ENCODE measurements at regions not wholly inside any gene's neighbourhood (a gene's known extent, or its start where the extent isn't known, plus 50 kb on each side); places are given as distances from the start of the nearest gene placed in this dataset.

DNA sequence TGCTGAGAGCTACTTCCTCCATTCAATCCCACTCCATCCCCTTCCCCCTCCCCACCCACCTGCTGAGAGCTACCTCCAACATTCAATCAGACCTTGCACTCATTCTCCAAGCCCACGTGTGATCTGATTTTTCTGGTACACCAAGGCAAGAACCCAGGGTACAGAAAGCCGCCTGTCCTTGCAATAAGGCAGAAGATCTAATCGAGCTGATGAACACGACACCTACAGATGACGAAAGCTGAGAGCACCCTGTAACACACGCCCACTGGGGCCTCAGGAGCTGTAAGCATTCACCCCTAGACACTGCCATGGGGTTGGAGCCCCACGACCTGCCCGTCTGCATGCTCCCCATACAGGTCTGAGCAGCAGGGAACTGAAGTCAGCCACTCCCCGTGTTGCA is 58.3 kb downstream of the TRIML1 start:
- Histone ChIP-seq H3K9me3 (ENCODE audit: control insufficient read depth in 2 of 3, low read length in 3 of 3) (no peaks in the 10 kb centered on the region), H3K27ac (ENCODE audit: low read depth, low read length) (no peak overlapping the region), H3K4me1 (ENCODE audit: control insufficient read depth in 2 of 2, insufficient read depth in 2 of 2, low read length in 2 of 2) (no peaks in the 10 kb centered on the region), H3K27me3 (ENCODE audit: control insufficient read depth in 2 of 2, insufficient read depth in 2 of 2, low read length in 2 of 2) (no peaks in the 10 kb centered on the region), H3K36me3 (ENCODE audit: control insufficient read depth in 2 of 3, insufficient read depth in 3 of 3, low read length in 3 of 3) (no peaks in the 10 kb centered on the region), H3K4me3 (ENCODE audit: low read length) (no peak overlapping the region)
- H3K4me1 Mint-ChIP-seq, result no peaks in the 10 kb centered on the region
- ATAC-seq (no peak), DNase-seq (no peak)
- H3K4me3 Mint-ChIP-seq, result no peak overlapping the region
- intact Hi-C loops (cut with micrococcal nuclease), result no loop called here
- H3K36me3 Mint-ChIP-seq, result no peaks in the 10 kb centered on the region
- H3K27ac Mint-ChIP-seq, result no peak overlapping the region
- POLR2A ChIA-PET, result no interaction called here
- H3K9me3 Mint-ChIP-seq, result peaks cover 5 to 26% (median 15%) of the 10 kb centered on the region in 11 donors
- CTCF ChIA-PET, result no interaction called here
- no peaks in the 10 kb centered on the region for H3K27me3 Mint-ChIP-seq

DNA sequence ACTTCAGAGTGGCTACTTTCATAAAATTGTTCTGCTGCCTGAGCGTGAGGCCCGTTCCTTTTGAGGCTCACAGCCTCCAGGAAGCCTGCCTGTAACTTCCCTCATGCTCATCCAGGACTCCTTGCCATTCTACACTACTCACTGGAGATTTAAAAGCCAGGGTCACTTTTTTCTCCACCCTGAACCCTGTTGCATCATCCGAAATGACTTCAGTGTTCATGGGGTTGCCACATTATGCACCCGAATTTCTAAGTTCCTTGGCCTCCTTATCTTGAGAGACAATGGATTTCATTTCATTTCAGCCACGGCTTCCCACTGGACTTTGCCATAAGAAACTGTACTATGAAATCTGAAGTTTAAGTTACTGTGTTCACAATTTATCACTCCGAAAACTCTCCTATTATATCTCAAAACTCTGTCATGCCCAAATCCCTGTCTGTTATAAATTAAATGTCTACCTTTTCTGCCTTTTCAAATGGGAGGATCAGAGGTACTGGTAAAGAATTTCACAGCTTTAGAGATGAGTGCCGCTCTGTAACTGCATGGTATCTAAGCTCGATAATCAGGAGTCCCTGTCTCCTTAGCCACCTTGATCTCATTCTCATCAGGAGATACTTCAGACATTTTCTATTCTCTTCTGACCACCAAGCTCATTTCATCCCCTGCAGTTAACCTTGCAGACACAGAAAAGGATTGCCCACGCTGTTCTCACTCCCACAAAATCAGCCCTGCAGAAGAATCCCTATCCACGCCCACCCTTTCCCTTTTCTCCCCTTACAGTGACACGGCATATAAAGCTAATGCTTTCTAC is 59.9 kb downstream of the TRIML1 start:
- Histone ChIP-seq H3K36me3 (ENCODE audit: control insufficient read depth in 2 of 3, insufficient read depth in 3 of 3, low read length in 3 of 3) (no peaks in the 10 kb centered on the region), H3K4me1 (ENCODE audit: control insufficient read depth in 2 of 2, insufficient read depth in 2 of 2, low read length in 2 of 2) (no peaks in the 10 kb centered on the region), H3K27ac (ENCODE audit: low read depth, low read length) (no peak overlapping the region), H3K27me3 (ENCODE audit: control insufficient read depth in 2 of 2, insufficient read depth in 2 of 2, low read length in 2 of 2) (no peaks in the 10 kb centered on the region), H3K9me3 (ENCODE audit: control insufficient read depth in 2 of 3, low read length in 3 of 3) (no peaks in the 10 kb centered on the region), H3K4me3 (ENCODE audit: low read length) (no peak overlapping the region)
- Mint-ChIP-seq H3K4me1 (no peaks in the 10 kb centered on the region), H3K36me3 (no peaks in the 10 kb centered on the region), H3K27ac (no peak overlapping the region), H3K27me3 (no peaks in the 10 kb centered on the region), H3K4me3 (no peak overlapping the region), H3K9me3 (peaks cover 5 to 26% (median 17%) of the 10 kb centered on the region in 11 donors)
- ATAC-seq (no peak), DNase-seq (no peak)
- ChIA-PET POLR2A (no interaction called here), CTCF (no interaction called here)
- intact Hi-C loops (cut with micrococcal nuclease), result no loop called here

DNA sequence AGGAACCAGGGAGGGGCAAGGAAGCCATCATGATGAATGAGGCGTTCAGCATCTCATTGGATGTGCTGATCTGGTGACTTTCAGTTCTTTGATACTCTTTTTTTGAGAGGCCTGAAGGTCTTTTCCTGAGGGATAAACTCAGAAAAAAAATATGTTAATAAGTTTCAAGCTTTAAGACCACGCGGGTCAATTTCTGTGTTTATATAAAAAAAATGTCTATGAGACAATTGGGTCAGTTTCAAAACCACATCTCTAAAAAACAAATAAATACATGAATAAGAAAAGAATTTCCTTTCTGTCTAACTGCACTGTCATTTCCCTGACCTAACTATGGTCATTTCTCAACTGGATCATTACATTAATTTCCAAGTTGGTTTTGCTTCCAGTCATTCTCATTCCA is 62.6 kb downstream of the TRIML1 start:
- H3K4me3 ChIP-seq (ENCODE audit: low read length), result no peak overlapping the region
- H3K9me3 ChIP-seq (ENCODE audit: control insufficient read depth in 2 of 3, low read length in 3 of 3), result no peaks in the 10 kb centered on the region
- Mint-ChIP-seq H3K4me1 (no peaks in the 10 kb centered on the region), H3K9me3 (peaks cover 3 to 29% (median 15%) of the 10 kb centered on the region in 11 donors), H3K27ac (no peak overlapping the region), H3K36me3 (no peaks in the 10 kb centered on the region), H3K27me3 (no peaks in the 10 kb centered on the region), H3K4me3 (no peak overlapping the region)
- no peak overlapping the region for H3K27ac ChIP-seq (ENCODE audit: low read depth, low read length)
- no peaks in the 10 kb centered on the region for H3K27me3 ChIP-seq (ENCODE audit: control insufficient read depth in 2 of 2, insufficient read depth in 2 of 2, low read length in 2 of 2)
- H3K36me3 ChIP-seq (ENCODE audit: control insufficient read depth in 2 of 3, insufficient read depth in 3 of 3, low read length in 3 of 3), result no peaks in the 10 kb centered on the region
- ChIA-PET CTCF (interaction anchor here (0.6 kb wide), 1 partner anchor 11 kb away, joined by 3 read pairs; no protein-coding TSS in a partner anchor), POLR2A (no interaction called here)
- intact Hi-C loops (cut with micrococcal nuclease), result no loop called here
- ATAC-seq (no peak), DNase-seq (no peak)
- H3K4me1 ChIP-seq (ENCODE audit: control insufficient read depth in 2 of 2, insufficient read depth in 2 of 2, low read length in 2 of 2), result no peaks in the 10 kb centered on the region

DNA sequence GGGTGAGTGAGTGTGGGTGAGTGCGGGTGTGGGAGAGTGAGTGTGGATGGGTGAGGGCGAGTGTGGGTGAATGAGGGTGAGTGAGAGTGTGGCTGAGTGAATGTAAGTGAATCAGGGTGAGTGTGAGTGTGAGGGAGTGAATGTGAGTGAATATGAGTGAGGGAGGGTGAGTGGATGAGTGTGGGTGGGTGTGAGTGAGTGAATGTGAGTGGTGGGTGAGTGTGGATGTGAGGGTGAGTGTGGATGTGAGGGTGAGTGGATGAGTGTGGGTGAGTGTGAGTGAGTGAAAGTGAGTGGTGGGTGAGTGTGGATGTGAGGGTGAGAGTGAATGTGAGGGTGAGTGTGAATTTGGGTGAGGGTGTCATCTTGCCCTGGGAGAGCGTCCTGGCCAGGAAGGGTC is 67.5 kb downstream of the TRIML1 start:
- Histone ChIP-seq H3K36me3 (ENCODE audit: control insufficient read depth in 2 of 3, insufficient read depth in 3 of 3, low read length in 3 of 3) (no peaks in the 10 kb centered on the region), H3K4me1 (ENCODE audit: control insufficient read depth in 2 of 2, insufficient read depth in 2 of 2, low read length in 2 of 2) (no peaks in the 10 kb centered on the region), H3K27ac (ENCODE audit: low read depth, low read length) (no peak overlapping the region), H3K4me3 (ENCODE audit: low read length) (no peak overlapping the region), H3K27me3 (ENCODE audit: control insufficient read depth in 2 of 2, insufficient read depth in 2 of 2, low read length in 2 of 2) (no peaks in the 10 kb centered on the region), H3K9me3 (ENCODE audit: control insufficient read depth in 2 of 3, low read length in 3 of 3) (no peaks in the 10 kb centered on the region)
- Mint-ChIP-seq H3K36me3 (no peaks in the 10 kb centered on the region), H3K4me1 (no peaks in the 10 kb centered on the region), H3K4me3 (no peak overlapping the region), H3K9me3 (peaks cover 0 to 23% (median 10%) of the 10 kb centered on the region in 11 donors), H3K27me3 (no peaks in the 10 kb centered on the region), H3K27ac (no peak overlapping the region)
- ChIA-PET POLR2A (no interaction called here), CTCF (no interaction called here)
- intact Hi-C loops (cut with micrococcal nuclease), result no loop called here
- ATAC-seq, result no peak
- no peak for DNase-seq

DNA sequence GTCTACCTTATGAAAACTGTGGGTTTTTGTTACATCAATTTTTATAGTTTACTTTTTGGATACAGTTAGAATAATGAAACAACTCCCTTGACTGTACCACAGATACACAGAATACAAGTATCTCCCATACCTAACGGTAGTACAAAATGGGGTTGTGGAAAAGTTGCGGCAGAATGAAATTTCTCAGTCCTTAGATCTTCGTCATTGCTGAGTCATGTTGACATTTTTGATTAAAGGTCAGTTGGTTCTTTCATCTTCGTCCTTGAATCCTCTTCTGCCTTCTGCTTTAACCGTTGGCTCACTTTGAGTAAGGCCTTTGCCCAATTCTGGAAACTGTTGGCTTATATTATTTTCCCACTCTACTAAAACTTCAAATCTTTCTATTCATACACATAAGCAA is 75.6 kb downstream of the TRIML1 start:
- POLR2A ChIA-PET, result no interaction called here
- H3K9me3 Mint-ChIP-seq, result peaks cover 0 to 18% (median 6%) of the 10 kb centered on the region in 11 donors
- H3K4me1 ChIP-seq (ENCODE audit: control insufficient read depth in 2 of 2, insufficient read depth in 2 of 2, low read length in 2 of 2), result no peaks in the 10 kb centered on the region

DNA sequence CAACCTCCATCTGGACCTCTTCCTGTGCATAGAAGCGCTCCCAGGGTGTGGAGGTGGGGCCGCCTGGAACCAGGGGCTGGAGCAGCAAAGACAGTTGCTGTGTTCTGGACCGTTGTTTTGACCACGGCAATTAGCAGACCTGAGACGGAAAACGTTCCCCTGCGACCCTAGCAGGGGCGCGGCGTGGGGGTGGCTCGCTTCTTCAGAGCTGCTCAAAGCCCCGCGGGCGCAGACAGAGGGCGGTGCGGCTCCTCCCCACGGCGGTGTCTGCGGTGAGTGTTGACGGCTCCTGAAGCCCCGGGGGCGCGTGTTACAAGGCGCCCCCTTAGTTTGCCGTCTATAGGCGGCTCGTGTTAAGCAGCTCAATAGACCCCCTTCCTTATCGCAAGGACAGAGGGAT is 79.2 kb downstream of the TRIML1 start:
- ATAC-seq (no peak), DNase-seq (no peak)
- H3K36me3 ChIP-seq (ENCODE audit: control insufficient read depth in 2 of 3, insufficient read depth in 3 of 3, low read length in 3 of 3), result no peaks in the 10 kb centered on the region
- Mint-ChIP-seq H3K4me3 (no peak overlapping the region), H3K36me3 (no peaks in the 10 kb centered on the region), H3K9me3 (peaks cover 0 to 16% (median 4%) of the 10 kb centered on the region in 11 donors), H3K27ac (no peak overlapping the region), H3K4me1 (no peaks in the 10 kb centered on the region), H3K27me3 (peaks cover 0 to 4% (median 0%) of the 10 kb centered on the region in 5 donors)
- intact Hi-C loops (cut with micrococcal nuclease), result no loop called here
- H3K27ac ChIP-seq (ENCODE audit: low read depth, low read length), result no peak overlapping the region
- POLR2A ChIA-PET, result no interaction called here
- no peak overlapping the region for H3K4me3 ChIP-seq (ENCODE audit: low read length)
- no peaks in the 10 kb centered on the region for H3K9me3 ChIP-seq (ENCODE audit: control insufficient read depth in 2 of 3, low read length in 3 of 3)
- CTCF ChIA-PET, result no interaction called here
- H3K27me3 ChIP-seq (ENCODE audit: control insufficient read depth in 2 of 2, insufficient read depth in 2 of 2, low read length in 2 of 2), result no peaks in the 10 kb centered on the region
- H3K4me1 ChIP-seq (ENCODE audit: control insufficient read depth in 2 of 2, insufficient read depth in 2 of 2, low read length in 2 of 2), result no peaks in the 10 kb centered on the region

More for the DNA sequence above, 75.6 kb downstream of the TRIML1 start:
- no peak overlapping the region for H3K27ac Mint-ChIP-seq
- no peak for DNase-seq
- no peaks in the 10 kb centered on the region for H3K4me1 Mint-ChIP-seq
- H3K27me3 Mint-ChIP-seq, result peaks cover 0 to 4% (median 0%) of the 10 kb centered on the region in 5 donors
- CTCF ChIA-PET, result no interaction called here
- intact Hi-C loops (cut with micrococcal nuclease), result no loop called here
- Histone ChIP-seq H3K9me3 (ENCODE audit: control insufficient read depth in 2 of 3, low read length in 3 of 3) (no peaks in the 10 kb centered on the region), H3K4me3 (ENCODE audit: low read length) (no peak overlapping the region), H3K36me3 (ENCODE audit: control insufficient read depth in 2 of 3, insufficient read depth in 3 of 3, low read length in 3 of 3) (no peaks in the 10 kb centered on the region), H3K27me3 (ENCODE audit: control insufficient read depth in 2 of 2, insufficient read depth in 2 of 2, low read length in 2 of 2) (no peaks in the 10 kb centered on the region), H3K27ac (ENCODE audit: low read depth, low read length) (no peak overlapping the region)
- H3K36me3 Mint-ChIP-seq, result no peaks in the 10 kb centered on the region
- H3K4me3 Mint-ChIP-seq, result no peak overlapping the region
- no peak for ATAC-seq

DNA sequence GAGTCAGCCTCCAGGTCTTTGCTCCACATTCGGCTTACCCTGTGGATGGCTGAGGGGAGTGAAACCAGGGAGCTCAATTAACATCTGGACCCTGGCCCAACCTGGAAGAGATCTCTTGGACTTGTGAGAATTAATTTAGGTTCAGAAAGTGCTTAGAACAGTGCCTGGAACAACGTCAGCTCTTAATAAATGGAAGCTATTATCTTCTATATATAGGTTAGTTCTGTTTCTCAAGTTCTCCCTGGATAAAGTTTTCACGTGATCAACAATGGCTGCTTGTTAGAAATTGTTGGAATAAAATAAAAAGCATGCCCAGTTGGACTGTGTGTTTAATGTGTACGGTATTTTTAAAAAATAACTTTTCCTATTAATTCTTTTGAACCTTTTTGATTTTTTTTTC is 80.8 kb downstream of the TRIML1 start:
- no peak overlapping the region for H3K27ac Mint-ChIP-seq
- peaks cover 0 to 4% (median 0%) of the 10 kb centered on the region in 5 donors for H3K27me3 Mint-ChIP-seq
- no peak for ATAC-seq
- no peaks in the 10 kb centered on the region for H3K36me3 Mint-ChIP-seq
- CTCF ChIA-PET, result no interaction called here
- no peak overlapping the region for H3K4me3 Mint-ChIP-seq
- Histone ChIP-seq H3K27ac (ENCODE audit: low read depth, low read length) (no peak overlapping the region), H3K9me3 (ENCODE audit: control insufficient read depth in 2 of 3, low read length in 3 of 3) (no peaks in the 10 kb centered on the region), H3K4me1 (ENCODE audit: control insufficient read depth in 2 of 2, insufficient read depth in 2 of 2, low read length in 2 of 2) (no peaks in the 10 kb centered on the region), H3K36me3 (ENCODE audit: control insufficient read depth in 2 of 3, insufficient read depth in 3 of 3, low read length in 3 of 3) (no peaks in the 10 kb centered on the region), H3K4me3 (ENCODE audit: low read length) (no peak overlapping the region), H3K27me3 (ENCODE audit: control insufficient read depth in 2 of 2, insufficient read depth in 2 of 2, low read length in 2 of 2) (no peaks in the 10 kb centered on the region)
- POLR2A ChIA-PET, result no interaction called here
- intact Hi-C loops (cut with micrococcal nuclease), result no loop called here
- peaks cover 0 to 14% (median 3%) of the 10 kb centered on the region in 11 donors for H3K9me3 Mint-ChIP-seq
- DNase-seq, result no peak
- H3K4me1 Mint-ChIP-seq, result no peaks in the 10 kb centered on the region
